Activated CD8-positive, alpha-beta memory T cell treated with anti-CD3 and anti-CD28 coated beads, Interleukin-2, amount 50 U/mL, for 1 hour (primary cell): ENCODE measurements at regions not wholly inside any gene's neighbourhood (a gene's known extent, or its start where the extent isn't known, plus 50 kb on each side); places are given as distances from the start of the nearest gene placed in this dataset.
"Not testable (repeated sequence)": the region's sequence is repeated elsewhere in the genome, so short reads cannot be mapped to it uniquely, and the experiment has no call there.

Experiments
- DNase-seq: peaks from one replicate; pipeline ENCODE4 v3.0.0-alpha.2; 2020; ENCODE audit errors: extremely low read depth

DNA sequence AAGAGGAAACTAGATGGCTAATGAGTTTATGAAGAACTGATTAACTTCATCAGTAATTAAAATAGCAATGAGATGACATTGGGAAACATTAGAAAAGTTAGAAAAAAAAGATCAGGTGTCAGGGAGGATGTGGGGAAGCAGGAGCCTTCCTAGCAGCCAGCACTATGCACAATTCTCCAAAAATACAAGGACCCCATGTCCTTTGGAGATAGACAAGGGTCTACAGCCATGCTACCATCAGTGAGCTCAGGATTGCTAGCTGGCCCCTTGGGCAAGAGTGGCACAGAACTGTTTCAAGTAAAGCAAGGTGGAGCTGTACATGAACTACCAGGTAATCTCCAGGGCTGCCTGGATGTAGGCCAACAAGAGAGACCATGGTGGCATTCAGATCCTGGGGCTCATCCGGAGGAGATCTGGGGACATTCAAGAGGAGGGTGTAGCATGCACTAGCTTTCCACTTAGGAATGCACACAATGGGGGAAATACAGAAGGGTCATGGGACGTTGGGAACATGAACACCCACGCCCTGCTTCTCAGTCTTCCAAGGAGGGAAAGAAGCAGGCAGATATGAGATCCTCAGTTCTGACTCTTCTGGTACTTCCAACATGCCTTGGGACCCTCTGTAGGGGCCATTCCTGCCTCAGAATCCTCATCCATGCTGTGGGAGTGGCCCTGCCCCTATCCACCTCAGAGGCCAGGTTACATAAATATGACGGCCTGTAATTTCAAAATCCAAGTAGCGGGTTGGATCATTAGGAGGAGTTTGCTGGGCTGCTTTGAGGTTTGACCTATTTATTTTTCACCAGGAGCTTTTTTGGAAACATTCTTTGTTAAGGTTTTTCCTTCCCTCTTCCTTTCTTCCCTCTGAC lies 82.2 kb upstream of the HABP2 start:
- no peak for DNase-seq

DNA sequence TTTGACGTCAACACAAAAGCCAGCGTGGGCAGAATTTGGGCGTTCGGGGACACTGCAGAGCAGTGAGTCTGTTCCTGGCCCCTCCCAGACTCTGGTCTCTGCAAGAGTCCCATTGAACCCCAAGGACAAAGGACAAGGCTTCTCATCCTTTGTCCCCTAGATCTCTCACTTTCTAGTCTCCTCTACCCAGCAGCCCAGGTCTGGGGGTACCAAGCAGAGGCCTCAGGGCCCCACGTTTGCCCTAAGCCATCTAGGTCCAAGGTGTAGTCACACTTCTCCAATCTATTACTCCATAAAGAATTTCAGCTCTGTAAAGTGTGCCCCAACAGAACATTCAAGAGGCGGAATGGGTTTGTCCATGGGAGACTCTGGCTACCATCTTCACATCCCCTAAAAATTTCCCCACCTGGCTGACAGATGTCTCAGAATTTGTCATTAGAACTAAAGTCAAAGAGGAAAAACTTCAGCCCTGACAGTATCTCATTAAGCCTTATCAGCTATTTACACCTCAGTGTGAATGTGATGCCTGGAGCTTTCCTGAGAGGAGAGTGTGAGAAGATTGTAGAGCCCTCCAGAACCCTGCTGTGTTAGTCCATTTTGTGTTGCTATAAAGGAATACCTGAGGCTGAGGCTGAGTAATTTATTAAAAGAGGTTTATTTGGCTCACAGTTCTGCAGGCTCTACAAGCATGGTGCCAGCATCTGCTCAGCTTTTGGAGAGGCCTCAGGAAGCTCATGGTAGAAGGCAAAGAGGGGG lies 81.4 kb upstream of the HABP2 start:
- DNase-seq, result no peak

DNA sequence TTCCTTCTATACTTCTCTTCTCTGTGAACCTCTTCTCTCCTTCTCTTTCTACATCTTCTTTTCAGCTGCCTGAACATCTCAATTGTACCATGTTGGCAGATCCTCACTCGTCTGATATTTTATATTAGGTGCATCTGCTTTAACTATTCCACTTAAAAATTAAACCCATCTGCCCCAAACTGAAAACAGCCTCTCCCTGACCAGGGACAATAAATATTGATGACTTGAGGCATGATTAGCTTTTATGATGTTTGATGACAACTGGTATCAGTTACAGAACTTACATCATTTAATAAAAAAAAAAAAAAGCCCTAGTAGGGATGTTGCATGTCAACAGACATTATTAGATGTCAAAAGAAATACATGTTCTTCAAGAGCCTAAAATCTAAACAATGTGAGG lies 79.8 kb upstream of the HABP2 start:
- no peak for DNase-seq

DNA sequence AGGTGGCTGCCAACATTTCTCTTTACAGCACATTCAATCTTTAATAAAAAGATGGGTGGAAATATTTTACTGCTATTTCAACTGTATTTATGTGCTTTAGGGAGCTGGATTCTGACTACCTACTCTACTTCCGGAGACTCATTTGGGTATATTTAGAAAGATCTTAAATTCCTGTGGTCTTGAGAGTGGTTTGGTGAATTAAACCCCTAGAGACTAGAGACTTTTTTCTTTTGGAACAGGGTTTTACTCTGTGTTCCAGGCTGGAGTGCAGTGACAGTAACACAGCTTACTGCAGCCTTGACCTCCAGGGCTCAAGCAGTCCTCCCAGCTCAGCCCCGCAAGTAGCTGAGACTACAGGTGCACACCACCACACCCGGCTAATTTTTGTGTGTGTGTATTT lies 79.0 kb upstream of the HABP2 start:
- DNase-seq, result no peak

DNA sequence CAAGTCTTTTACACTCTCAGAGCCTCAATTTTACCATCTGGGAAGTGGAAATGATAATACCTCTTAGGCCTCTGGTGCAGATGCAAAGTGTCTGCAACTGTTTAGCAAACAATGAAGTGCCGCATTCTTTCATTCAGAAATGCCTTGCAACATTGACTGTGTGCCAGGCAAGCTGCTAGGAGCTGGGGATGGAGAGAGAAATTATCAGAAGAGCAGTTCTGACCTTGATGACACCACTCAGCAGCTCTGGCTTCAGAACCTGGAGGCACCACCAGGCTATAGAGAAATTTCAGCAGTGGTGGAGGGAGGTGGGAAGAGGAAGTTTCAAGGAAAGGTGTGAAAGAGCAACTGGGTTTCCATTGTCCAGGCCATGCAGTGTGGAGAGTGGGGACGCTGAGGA lies 78.1 kb upstream of the HABP2 start:
- DNase-seq, result no peak

DNA sequence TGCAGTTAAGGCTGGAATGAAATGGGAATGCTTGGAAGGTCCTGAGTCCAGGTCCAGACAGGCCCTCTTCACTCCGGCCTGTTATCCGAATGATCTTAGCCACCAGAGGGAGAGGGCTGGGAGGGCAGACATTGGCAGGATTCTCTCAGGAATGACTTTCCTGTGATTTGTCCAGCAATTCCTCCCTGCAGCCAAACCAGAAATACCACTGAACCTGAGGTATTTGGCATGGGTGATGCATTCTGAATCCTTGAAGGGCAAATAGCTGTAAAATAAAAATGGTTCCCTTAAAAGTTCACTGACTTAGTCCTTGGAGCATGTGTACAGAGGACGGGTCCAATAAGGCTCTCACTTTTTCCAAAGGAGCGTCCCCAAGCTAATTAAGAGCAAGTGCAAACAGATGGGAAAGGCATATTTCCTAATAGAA lies 77.5 kb upstream of the HABP2 start:
- no peak for DNase-seq

DNA sequence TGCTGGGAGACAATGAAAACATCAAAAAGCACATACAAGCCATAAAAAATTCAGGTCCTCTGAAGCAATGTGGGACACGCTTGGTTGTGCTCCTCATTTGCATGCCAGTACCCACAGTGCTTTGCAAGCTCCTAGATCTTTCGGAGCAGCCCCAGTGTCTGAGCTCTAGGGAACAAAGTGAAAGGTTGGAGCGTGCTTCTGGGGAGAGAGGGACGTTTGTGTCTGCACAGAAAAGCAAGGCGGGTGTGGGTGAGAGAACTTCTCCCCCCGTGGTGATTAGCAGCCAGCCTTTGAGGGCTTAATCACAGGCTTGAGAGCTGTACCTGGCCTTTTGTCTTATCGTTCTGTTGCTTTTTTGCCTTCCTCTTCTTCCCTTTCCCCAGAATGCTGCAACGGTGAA lies 76.7 kb upstream of the HABP2 start:
- no peak for DNase-seq

DNA sequence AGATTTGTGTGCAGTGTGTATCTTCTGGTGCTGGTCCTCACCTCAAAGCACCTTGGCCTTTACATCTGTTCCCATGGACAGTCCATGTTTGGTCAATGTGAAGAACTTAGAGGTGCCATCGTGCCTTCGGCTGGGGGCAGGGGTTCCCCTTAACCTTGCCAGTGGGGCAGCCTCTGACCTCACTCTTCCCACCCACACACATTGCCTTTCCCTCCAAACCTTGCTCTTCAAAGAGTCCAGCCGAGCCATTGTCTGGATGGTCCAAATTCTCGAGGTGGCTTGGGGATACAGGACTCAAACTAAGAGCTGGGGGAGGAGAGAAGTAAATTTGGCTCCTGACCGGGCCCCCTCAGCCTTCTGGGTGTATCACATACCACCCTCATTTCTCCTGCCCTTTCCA lies 76.2 kb upstream of the HABP2 start:
- DNase-seq, result no peak

DNA sequence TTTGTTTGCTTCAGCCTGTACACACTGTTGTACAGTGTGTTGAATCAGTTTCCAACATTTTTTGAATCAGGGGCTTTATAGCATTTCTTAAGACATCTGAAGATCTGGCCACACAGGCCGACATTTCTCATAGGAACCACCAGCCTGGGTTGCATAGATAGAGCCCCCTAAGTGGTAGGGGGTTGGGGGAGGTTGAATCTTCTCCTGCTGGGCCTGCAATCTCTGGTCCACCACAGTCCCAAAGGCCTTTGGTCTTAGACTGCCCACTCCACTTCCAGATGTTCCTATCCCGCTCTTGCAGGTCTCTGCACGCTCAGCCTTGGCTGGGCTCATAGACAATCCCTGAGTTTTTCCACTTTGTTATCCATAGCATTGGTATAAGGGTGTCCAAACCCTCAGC lies 75.4 kb upstream of the HABP2 start:
- DNase-seq, result no peak

DNA sequence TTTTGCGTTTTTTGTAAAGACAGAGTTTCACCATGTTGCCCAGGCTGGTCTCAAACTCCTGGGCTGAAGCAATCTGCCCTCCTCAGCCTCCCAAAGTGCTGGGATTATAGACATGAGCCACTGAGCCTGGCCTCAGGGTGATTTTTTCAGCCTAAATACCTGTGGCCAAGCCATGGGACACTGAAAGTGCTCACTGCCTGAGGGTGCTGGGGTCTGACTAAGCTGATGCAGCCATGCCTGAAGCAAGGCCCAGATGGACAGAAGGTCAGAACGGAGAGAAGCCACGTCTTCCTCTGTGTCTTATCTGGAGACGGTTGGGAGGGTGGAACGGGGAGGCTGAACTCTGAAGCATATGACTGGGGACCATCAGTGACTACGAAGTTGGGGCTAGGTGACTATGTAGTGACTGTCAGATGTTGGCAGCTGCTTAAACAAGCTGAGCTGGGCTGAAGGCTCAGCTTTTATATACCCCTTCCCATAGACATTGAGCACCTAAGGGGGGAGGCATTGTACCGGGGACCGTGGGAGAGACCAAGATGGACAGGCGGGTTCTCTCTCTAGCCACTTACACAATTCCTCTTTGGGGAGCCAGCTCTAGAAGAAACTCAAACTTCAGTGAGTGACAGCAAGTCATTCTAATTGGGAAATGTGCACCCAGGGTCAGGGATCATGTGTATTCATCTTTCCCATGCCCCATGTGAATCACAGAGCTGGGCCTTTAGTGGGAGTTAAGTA lies 73.3 kb upstream of the HABP2 start:
- DNase-seq, result no peak

DNA sequence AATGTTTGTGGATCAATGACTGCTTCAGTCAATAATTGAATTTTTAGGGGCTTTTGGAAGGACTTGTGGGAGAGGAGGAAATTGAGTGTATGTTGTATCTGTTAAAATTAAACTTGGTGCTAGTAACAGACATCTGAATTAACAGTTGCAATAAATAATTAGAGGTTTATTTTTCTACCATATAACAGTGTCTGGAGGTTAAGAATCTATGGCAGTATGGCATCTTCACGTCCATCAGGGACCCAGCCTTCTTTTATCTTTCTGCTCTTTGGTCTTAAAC lies 72.8 kb upstream of the HABP2 start:
- no peak for DNase-seq

DNA sequence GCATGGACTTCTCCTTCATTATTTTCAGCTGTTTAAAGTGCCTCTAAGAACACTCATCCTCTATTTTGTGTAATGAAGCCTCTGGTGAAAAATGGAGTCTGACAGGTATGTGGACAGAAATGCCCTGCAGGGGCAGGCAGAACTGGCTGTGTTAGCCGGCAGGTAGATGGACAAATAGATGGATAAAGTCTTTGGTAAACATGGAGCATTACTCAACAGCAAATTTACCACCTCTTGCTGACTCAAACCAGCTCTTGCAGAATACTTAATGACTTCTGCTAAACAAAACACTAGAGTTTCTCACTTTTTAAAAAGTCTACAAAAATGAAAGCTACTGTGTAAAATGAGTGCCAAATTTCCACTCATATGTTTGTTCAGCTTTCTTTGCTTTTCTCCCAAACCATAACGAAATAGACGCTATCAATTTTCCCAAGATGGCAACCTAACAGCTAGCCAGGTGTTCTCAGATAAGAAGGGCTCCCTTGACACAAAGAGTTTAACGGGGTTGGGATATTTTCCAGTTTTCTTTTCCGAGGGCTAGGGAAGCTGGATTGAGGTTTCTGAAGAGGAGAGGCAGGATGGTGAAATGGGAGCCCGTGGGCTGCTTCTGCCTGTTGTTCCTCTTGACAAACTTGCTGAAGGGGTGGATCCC lies 71.9 kb upstream of the HABP2 start:
- DNase-seq, result no peak

DNA sequence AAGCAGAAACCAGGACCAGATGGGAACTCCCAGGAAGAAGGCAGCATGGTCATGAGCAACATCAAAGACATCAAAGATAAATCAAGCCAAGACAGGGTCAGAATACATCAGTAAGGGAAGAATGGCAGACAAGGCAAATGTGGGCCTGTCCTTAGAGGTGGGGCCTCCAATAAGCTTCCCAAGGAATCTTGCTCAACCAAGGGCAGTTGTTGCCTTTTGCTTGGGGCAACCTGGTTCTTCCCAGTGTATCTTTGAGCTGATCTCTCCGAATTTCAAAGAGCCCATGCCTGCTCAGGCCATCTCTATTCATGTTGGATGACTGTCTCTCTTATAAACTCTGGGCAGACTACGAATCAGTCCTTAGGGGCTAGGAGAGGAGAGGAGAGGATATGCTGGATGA lies 68.4 kb upstream of the HABP2 start:
- DNase-seq, result no peak

DNA sequence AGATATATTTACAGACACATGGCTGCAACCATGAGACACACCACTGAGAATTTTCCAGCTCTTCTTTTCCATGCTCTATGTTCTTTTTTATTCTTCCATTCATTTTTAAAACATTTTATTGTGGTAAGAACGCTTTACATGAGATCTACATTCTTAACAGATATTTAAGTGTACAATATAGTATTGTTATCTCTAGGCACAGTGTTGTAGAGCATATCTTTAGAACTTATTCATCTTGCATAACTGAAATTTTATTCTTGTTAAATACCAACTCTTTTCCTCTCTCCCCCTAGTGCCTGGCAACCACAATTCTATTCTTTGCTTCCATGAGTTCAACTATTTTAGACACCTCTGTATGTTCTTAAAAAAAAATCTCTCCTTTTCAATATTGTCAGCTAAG lies 67.1 kb upstream of the HABP2 start:
- DNase-seq, result no peak

DNA sequence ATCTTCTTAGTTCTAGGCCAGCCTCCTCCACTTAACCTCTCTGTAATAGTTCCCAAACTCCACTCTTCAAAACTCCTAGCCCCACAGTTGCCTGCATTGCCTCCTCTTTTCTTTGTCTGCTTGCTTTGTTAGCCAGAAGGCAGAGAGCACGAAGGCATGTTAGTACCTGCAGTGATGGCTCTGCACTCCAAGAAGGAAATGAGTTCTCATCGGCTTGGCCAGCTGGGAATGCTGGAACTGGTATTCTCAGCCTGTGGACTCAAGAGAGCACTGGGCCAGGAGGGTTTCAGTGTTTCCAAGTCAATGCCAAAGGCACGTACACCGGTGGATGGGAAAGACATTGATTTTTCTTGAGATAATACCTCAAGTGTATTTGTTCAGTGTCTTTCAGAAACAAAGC lies 66.3 kb upstream of the HABP2 start:
- no peak for DNase-seq

DNA sequence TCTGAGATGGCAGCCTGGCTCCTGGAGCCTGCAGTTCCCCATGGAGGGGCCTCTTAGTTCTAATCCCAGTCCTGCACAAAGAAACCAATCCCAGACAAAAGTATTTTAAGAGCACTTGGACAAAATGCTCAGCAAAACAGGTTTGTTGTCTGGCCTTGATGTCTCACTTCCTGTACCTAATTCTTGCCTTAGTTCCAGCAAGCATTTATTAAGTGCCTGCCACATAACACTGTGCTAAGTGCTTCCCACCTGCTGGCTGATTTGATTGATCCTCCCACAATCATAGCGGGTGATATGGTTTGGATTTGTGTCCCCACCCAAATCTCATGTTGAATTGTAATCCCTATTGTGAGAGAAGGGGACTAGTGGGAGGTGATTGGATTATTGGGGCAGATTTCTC lies 65.7 kb upstream of the HABP2 start:
- no peak for DNase-seq

DNA sequence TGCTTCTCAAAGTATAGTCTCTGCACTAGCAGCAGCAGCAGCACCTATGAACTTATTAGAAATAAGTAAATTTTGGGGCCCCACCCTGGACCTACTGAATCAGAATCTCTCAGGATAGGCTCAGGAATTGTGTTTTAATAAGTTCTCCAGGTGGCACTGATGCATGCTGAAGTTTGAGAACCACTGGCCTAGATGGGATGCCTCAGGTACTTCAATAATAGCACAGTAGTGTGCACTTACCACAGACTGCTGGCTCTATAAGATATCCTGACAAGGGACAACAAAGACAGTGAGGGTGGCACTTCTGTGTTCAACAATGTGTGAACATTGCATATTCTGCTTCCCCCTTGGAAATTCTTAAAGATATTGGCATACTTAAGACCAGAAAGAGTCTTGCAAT lies 64.7 kb upstream of the HABP2 start:
- DNase-seq, result no peak

DNA sequence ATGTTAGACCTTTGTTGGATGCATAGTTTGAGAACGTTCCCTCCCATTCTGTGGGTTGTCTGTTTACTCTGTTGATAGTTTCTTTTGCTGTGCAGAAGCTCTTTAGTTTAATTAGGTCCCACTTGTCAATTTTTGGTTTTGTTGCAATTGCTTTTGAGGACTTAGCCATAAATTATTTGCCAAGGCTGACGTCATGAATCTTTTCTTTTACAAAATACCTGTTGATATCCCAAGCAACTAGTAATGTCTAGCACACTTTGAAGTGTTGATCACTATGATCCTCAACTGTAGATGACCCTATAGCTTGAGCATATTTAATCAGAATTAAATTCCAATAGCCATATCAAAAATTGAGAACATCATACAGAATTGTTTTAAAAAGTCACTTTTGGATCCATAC lies 63.3 kb upstream of the HABP2 start:
- not testable (repeated sequence) for DNase-seq

DNA sequence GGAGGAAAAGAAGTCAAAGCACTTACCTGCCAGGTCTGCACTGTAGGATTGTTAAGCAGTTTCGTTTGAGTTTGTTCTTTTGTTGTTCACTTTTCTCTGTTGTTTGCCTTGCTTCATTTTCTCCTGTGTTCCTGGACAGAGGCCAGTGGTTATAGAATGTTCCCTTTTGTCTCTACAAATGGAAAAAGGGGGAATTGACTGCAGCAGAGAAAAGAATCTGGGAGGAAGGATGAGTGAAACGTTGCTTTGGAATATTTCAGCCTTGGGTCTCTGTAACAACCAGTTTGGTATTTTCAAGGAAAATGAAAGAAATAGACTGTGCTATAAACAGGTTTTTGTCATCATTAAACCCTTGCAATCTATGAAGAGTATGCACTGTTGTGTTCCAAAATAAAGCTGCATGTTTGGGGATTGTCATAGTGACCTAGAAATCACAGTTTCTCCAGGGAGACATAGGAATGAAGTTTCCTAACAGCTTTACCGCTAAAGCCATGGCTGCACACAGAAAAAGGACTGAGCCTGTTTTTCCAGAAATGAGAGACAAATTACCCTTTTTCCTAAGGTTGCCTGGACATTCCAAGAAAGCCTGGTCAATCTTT lies 60.8 kb upstream of the HABP2 start:
- DNase-seq, result no peak

DNA sequence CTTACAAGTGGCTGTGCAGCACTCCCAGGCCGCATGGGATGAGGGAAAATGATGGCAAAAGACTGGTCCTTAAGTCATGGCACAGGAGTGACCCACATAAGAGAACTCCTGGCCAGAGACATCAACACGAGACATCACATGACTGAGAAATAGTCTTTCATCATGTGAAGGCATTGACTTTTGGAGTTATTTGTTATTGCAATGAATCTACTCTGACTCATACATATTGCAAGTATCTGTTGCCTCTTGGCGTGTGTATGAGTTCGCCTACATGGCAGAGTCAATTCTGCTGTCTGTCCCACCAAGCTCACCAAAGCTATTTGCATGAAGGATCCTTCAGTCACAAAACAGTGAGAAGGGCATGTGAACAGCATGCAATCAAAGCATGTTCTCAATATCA lies 59.7 kb upstream of the HABP2 start:
- no peak for DNase-seq

DNA sequence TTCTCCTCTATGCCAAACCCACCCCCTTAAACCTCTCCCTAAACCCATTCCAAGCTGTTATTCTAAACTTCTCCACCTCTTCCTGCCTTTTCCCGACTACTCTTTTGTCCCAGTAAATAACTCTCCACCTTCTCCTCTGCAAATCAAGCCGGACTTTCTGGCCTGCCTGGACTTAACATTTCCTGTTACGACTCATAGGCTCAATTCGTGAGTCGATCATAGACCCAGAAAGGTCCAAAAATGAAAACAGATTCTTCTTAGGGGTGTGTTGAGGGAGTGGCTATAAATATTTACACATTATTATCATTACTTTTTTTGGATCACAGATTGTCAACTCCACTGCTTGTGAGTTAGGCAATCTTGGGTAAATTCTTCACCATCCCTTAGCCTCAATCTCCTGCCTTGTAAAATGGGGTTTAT lies 59.0 kb upstream of the HABP2 start:
- no peak for DNase-seq

DNA sequence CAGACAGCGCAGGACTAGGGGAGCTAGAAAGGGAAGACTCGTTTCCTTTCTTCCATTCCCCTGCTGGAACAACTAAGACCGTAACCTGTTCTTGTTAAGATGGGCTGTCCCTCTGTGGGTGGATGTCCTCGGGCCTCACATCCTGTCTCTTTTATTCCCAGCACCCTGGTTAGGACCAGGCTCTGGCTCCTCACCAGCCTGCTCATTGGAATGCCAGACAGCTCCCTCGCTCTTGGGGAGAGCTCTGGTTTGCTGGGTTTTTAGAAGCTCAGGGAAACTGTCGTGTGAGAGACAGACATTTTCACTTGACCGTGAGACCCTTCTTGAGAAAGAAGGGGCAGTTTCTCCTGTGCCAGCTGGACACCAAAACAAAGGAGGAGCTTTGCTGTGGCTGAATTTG lies 58.1 kb upstream of the HABP2 start:
- DNase-seq, result no peak
